ENCODE measurements at regions not wholly inside any gene's neighbourhood (a gene's known extent, or its start where the extent isn't known, plus 50 kb on each side); places are given as distances from the start of the nearest gene placed in this dataset.
"Not testable (repeated sequence)": the region's sequence is repeated elsewhere in the genome, so short reads cannot be mapped to it uniquely, and the experiment has no call there.

DNA sequence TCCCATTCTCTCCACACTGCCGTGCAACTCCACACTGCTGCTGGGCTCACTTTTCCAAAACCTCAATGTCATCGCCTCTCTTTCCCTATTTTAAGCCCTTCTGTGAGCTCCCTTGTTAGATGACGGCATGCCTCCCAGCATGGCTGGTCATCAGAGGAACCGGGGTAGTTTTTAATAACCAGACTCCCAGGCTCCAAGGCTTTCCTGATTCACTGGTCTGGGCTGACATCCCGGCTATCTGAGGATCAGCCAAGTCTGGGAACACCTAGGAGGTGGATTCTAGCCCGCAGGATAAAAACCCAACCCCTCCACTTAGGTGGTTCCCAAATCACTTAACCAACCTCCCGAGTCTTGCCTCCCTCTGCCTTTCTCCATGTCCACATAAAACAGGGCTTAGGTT is 295.4 kb upstream of the FZD8 start:
- Histone ChIP-seq H3K4me3 (no peak overlapping the region), H3K27ac (no peak overlapping the region)
- no peak for DNase-seq (ENCODE audit: low spot score)
- TF ChIP-seq, protein P1, sequence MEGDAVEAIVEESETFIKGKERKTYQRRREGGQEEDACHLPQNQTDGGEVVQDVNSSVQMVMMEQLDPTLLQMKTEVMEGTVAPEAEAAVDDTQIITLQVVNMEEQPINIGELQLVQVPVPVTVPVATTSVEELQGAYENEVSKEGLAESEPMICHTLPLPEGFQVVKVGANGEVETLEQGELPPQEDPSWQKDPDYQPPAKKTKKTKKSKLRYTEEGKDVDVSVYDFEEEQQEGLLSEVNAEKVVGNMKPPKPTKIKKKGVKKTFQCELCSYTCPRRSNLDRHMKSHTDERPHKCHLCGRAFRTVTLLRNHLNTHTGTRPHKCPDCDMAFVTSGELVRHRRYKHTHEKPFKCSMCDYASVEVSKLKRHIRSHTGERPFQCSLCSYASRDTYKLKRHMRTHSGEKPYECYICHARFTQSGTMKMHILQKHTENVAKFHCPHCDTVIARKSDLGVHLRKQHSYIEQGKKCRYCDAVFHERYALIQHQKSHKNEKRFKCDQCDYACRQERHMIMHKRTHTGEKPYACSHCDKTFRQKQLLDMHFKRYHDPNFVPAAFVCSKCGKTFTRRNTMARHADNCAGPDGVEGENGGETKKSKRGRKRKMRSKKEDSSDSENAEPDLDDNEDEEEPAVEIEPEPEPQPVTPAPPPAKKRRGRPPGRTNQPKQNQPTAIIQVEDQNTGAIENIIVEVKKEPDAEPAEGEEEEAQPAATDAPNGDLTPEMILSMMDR (IDR thresholded peaks at IDR 0.05): no peak

DNA sequence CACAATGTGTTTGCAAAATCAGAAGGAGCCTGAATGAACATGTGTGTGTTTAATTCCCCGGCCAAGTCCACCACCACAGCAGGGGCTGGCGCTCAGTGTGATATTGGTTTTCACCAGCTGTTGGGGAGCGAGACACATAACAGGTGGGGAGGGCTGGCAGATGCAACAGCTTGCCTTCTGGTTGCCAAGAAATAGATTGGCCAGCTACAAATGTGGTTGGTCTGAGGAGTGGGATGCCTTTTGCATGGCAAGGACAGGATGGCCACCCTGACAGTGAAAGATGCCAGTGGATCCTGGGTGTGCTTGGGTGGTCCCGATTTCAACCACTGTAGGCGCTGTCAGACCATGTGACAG is 292.5 kb upstream of the FZD8 start:
- H3K4me3 ChIP-seq: no peak overlapping the region
- no peak overlapping the region for H3K27ac ChIP-seq
- no peak for DNase-seq (ENCODE audit: low spot score)
- TF ChIP-seq, protein P1 (IDR thresholded peaks at IDR 0.05): no peak

DNA sequence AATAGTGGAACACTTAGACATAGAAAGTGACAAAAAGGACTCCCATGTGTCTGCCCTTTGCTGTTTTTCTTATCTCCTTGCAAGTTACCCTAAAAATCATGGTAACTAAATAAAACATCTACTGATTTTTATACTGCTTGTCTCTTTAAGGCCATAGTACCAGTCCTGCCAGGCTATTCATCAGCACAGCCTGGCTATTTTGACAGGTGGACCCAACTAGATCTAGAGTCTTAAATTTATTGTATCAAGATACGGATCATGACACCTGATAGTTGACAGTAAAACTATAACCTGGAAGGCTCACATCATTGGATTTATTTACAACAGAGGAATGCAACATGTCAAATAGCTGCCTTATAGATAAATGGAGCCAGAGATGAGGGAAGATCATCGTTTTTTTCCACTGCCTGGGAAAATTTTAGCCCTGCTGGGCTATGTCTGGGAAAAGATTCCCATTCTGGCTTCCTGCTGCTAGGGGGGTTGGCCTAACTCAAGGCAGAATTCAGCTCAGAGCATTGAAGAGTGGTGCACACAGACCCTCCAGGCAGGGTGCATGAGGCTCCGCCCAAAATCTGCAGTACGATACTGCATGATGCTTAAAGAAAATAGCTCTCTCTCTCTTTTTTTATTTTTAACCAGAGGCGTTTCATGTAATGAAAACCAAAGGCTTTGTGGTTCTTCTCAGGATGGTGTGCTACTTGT is 292.0 kb upstream of the FZD8 start:
- TF ChIP-seq, protein P1 (IDR thresholded peaks at IDR 0.05): no peak
- DNase-seq (ENCODE audit: low spot score): no peak
- H3K27ac ChIP-seq: no peak overlapping the region
- no peak overlapping the region for H3K4me3 ChIP-seq

DNA sequence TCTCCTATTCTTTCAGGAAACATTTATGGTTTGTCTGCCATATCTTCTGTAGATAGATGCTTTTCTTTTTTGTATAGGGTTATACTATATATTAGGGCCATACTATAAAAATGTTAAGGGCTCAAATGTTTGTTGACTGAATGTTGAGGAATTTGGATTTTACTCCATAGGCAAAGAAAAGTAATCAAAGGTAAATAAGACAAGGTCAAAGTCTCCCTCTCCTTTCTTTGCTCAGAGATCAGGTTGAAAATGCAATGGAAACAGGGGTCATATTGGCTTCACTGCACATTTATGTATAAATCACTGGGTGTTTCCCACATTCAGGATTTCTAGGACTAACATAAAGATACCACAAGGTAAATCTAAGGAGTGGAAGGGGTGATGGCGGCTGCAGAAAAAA is 291.4 kb upstream of the FZD8 start:
- no peak for DNase-seq (ENCODE audit: low spot score)
- TF ChIP-seq, protein P1 (IDR thresholded peaks at IDR 0.05): no peak
- no peak overlapping the region for H3K4me3 ChIP-seq
- H3K27ac ChIP-seq: no peak overlapping the region

DNA sequence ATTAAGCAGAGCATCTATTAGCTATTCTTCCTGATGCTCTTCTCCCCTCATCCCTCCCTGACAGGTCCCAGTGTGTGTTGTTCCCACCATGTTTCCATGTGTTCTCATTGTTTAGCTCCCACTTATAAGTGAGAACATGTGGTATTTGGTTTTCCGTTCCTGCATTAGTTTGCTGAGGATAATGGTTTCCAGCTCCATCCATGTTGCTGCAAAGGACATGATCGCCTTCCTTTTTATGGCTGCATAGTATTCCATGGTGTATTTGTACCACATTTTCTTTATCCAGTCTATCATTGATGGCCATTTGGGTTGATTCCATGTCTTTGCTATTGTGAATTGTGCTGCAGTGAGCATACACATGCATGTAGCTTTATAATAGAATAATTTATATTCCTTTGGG is 287.9 kb upstream of the FZD8 start:
- H3K27ac ChIP-seq; H3K4me3 ChIP-seq; DNase-seq (ENCODE audit: low spot score): not testable (repeated sequence)

DNA sequence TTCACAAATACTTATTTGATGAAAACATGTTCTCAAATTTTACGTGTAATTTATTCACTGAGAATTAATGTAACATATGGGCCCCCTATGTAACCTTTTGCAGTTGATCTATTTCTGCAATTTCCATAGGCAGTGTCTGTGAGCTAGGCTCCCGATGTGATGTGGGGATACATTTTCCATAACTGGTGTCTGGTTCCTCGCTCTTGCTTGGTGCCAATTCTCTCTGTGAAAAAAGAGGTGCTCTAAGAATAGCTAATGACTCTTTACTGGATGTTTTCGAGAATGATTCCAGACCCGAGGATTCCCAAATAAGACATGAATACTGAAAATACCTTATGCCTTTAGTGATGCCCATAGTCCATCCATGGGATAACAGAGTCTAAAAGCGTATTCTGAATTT is 286.7 kb upstream of the FZD8 start:
- DNase-seq (ENCODE audit: low spot score): no peak
- H3K27ac ChIP-seq: no peak overlapping the region
- TF ChIP-seq, protein P1 (IDR thresholded peaks at IDR 0.05): no peak
- no peak overlapping the region for H3K4me3 ChIP-seq

DNA sequence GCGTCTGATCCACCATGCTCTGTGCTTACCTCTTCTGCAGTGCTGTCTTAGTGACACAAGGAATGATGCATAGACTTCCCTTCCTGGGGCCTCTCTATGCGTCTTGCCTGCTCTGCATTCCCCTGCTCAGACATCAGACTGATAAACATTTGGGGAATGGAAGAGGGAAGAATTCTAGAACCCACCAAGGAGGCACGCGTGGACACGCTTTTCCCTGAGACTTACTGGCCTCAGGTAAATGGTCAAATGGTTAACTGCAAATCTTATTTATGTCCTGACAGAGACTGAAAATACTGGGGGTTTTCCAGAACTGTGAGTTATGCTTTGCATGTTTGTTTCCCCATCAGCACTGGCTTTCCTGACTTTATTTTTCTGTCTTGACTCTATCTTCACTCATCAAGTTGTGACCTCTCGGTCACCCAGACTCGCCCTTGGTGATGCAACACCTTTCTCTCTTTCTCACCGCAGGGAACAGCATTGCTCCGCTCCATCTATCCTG is 285.9 kb upstream of the FZD8 start:
- DNase-seq (ENCODE audit: low spot score): no peak
- TF ChIP-seq, protein P1 (IDR thresholded peaks at IDR 0.05): no peak
- H3K4me3 ChIP-seq: no peak overlapping the region
- H3K27ac ChIP-seq: no peak overlapping the region
